ENCODE measurements at regions not wholly inside any gene's neighbourhood (a gene's known extent, or its start where the extent isn't known, plus 50 kb on each side); places are given as distances from the start of the nearest gene placed in this dataset.

- no peak overlapping the region for H3K4me3 ChIP-seq (ENCODE audit: low read length)
- no peak for TF ChIP-seq CTCF (conservative IDR thresholded peaks at IDR 0.05; ENCODE audit: low read length)
- no peak for DNase-seq (ENCODE audit: low read depth)
Measured at GRCh38 chr11:129573161-129573560, 197.5 kb downstream of the BARX2 start.

GRCh38 chr11:129574431-129574830, 198.8 kb downstream of the BARX2 start:
- no peak overlapping the region for H3K4me3 ChIP-seq (ENCODE audit: low read length)
- no peak for DNase-seq (ENCODE audit: low read depth)
- no peak for TF ChIP-seq CTCF (conservative IDR thresholded peaks at IDR 0.05; ENCODE audit: low read length)

GRCh38 chr11:129576652-129577051, 201.0 kb downstream of the BARX2 start:
- H3K4me3 ChIP-seq (ENCODE audit: low read length) = no peak overlapping the region
- no peak for TF ChIP-seq CTCF (conservative IDR thresholded peaks at IDR 0.05; ENCODE audit: low read length)
- no peak for DNase-seq (ENCODE audit: low read depth)

- no peak for TF ChIP-seq CTCF (conservative IDR thresholded peaks at IDR 0.05; ENCODE audit: low read length)
- H3K4me3 ChIP-seq (ENCODE audit: low read length) = no peak overlapping the region
- DNase-seq (ENCODE audit: low read depth) = no peak
Measured at GRCh38 chr11:129578006-129578405, 202.4 kb downstream of the BARX2 start.

- no peak for DNase-seq (ENCODE audit: low read depth)
- no peak overlapping the region for H3K4me3 ChIP-seq (ENCODE audit: low read length)
- no peak for TF ChIP-seq CTCF (conservative IDR thresholded peaks at IDR 0.05; ENCODE audit: low read length)
Measured at GRCh38 chr11:129580278-129580677, 204.6 kb downstream of the BARX2 start.

- DNase-seq (ENCODE audit: low read depth) = no peak
- no peak overlapping the region for H3K4me3 ChIP-seq (ENCODE audit: low read length)
- TF ChIP-seq CTCF (conservative IDR thresholded peaks at IDR 0.05; ENCODE audit: low read length) = no peak
Measured at GRCh38 chr11:129584316-129584715, 208.7 kb downstream of the BARX2 start.

- DNase-seq (ENCODE audit: low read depth) = no peak
- no peak for TF ChIP-seq CTCF (conservative IDR thresholded peaks at IDR 0.05; ENCODE audit: low read length)
Measured at GRCh38 chr11:129589190-129589860, 213.7 kb downstream of the BARX2 start.

More at GRCh38 chr11:129589190-129589860, 213.7 kb downstream of the BARX2 start:
- H3K4me3 ChIP-seq (ENCODE audit: low read length) = no peak overlapping the region

Data from AG10803 (cell line).